ENCODE measurements at regions not wholly inside any gene's neighbourhood (a gene's known extent, or its start where the extent isn't known, plus 50 kb on each side); places are given as distances from the start of the nearest gene placed in this dataset.

DNA sequence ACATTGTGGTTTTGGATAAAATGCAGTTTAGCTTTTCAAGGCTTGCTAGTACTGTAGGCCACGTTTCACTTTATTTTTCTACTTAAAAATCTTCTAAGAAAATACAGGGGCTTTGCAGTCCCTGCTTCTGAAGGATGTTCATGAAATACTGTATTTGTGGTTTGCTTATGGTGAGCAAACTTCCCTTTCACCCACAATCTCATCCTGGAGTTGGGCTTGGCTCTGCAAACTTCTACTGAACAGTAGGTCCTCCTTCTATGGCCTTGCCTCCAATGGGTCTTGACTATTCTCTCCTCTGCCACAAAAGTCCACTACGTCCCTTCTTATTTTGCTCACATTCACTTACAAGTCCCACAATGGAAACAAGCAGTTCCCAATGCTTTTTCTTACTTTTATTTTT, 502.7 kb upstream of the KLF4 start:
- TF ChIP-seq EZH2 (IDR thresholded peaks at IDR 0.05; ENCODE audit: low read depth, unreplicated experiment): no peak
- TF ChIP-seq CREB1 (CRISPR knock-in tag; IDR thresholded peaks at IDR 0.05; ENCODE audit: low read depth): no peak
- TF ChIP-seq, protein P1, sequence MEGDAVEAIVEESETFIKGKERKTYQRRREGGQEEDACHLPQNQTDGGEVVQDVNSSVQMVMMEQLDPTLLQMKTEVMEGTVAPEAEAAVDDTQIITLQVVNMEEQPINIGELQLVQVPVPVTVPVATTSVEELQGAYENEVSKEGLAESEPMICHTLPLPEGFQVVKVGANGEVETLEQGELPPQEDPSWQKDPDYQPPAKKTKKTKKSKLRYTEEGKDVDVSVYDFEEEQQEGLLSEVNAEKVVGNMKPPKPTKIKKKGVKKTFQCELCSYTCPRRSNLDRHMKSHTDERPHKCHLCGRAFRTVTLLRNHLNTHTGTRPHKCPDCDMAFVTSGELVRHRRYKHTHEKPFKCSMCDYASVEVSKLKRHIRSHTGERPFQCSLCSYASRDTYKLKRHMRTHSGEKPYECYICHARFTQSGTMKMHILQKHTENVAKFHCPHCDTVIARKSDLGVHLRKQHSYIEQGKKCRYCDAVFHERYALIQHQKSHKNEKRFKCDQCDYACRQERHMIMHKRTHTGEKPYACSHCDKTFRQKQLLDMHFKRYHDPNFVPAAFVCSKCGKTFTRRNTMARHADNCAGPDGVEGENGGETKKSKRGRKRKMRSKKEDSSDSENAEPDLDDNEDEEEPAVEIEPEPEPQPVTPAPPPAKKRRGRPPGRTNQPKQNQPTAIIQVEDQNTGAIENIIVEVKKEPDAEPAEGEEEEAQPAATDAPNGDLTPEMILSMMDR (conservative IDR thresholded peaks at IDR 0.05; ENCODE audit: low read depth in 2 of 2): no peak
- no peak for TF ChIP-seq POLR2AphosphoS5 (IDR thresholded peaks at IDR 0.05; ENCODE audit: low read depth)

All from GM23338 (cell line).